Mesenchymal stem cell (in vitro differentiated cells and primary cell): ENCODE measurements at regions not wholly inside any gene's neighbourhood (a gene's known extent, or its start where the extent isn't known, plus 50 kb on each side); places are given as distances from the start of the nearest gene placed in this dataset.

Source experiments
- DNase-seq: peaks from one replicate; pipeline ENCODE4 v3.0.0-alpha.2; 2013
- H2AFZ ChIP-seq: one replicate; pipeline ENCODE4 v1.6.1; 2013; ENCODE audit warnings: low read depth, mild to moderate bottlenecking, control low read depth, inconsistent platforms, low read length, moderate library complexity
- H2AK5ac ChIP-seq: 2 replicates; pipeline ENCODE4 v1.6.1; 2013; ENCODE audit warnings: low read length, moderate library complexity, mild to moderate bottlenecking, inconsistent platforms; ENCODE audit not compliant: severe bottlenecking
- H2BK120ac ChIP-seq: one replicate; pipeline ENCODE4 v1.6.1; 2013; ENCODE audit warnings: low read depth, mild to moderate bottlenecking, inconsistent platforms, low read length, moderate library complexity
- H2BK12ac ChIP-seq, 2 experiments: one replicate each; pipeline ENCODE4 v1.6.1; 2013; ENCODE audit warnings: inconsistent platforms in 2 of 2, low read length in 2 of 2, mild to moderate bottlenecking in 2 of 2, moderate library complexity in 2 of 2, control low read depth in 1 of 2
- H2BK15ac ChIP-seq: one replicate; pipeline ENCODE4 v1.6.1; 2013; ENCODE audit warnings: mild to moderate bottlenecking, low read depth, inconsistent platforms; ENCODE audit not compliant: poor library complexity, severe bottlenecking
- H2BK5ac ChIP-seq: 2 replicates; pipeline ENCODE4 v1.6.1; 2013; ENCODE audit warnings: low read depth, mild to moderate bottlenecking, low read length, control low read depth, inconsistent platforms; ENCODE audit not compliant: poor library complexity, severe bottlenecking
- H3K14ac ChIP-seq, 2 experiments: one replicate each; pipeline ENCODE4 v1.6.1; 2013; ENCODE audit warnings: inconsistent platforms in 2 of 2, low read length in 2 of 2, control low read depth in 1 of 2, mild to moderate bottlenecking in 1 of 2, moderate library complexity in 1 of 2
- H3K18ac ChIP-seq, 2 experiments: one replicate each; pipeline ENCODE4 v1.6.1; 2013; ENCODE audit warnings: inconsistent platforms in 2 of 2, low read length in 2 of 2, control low read depth in 1 of 2, low read depth in 1 of 2, mild to moderate bottlenecking in 1 of 2
- H3K23ac ChIP-seq, 2 experiments: one replicate each; pipeline ENCODE4 v1.6.1; 2013; ENCODE audit warnings: inconsistent platforms in 2 of 2, low read length in 2 of 2, mild to moderate bottlenecking in 2 of 2, moderate library complexity in 2 of 2, control low read depth in 1 of 2
- H3K27ac ChIP-seq: 2 replicates; pipeline ENCODE4 v1.5.1; 2013; ENCODE audit warnings: mild to moderate bottlenecking, moderate library complexity, low read length, control low read depth, inconsistent platforms; ENCODE audit not compliant: poor library complexity, severe bottlenecking
- H3K27me3 ChIP-seq, 2 experiments: 2 replicates each; pipeline versions ENCODE4 v1.6.1 to v1.7.0; 2013; ENCODE audit warnings: low read length in 2 of 2, mild to moderate bottlenecking in 2 of 2, moderate library complexity in 2 of 2, control low read depth in 1 of 2, inconsistent platforms in 1 of 2; ENCODE audit not compliant: control insufficient read depth in 1 of 2, insufficient read depth in 1 of 2
- H3K36me3 ChIP-seq, 2 experiments: 2 replicates each; pipeline versions ENCODE4 v1.6.1 to v1.7.0; 2013; ENCODE audit warnings: low read length in 2 of 2, control low read depth in 1 of 2, inconsistent platforms in 1 of 2, low read depth in 1 of 2, mild to moderate bottlenecking in 1 of 2; ENCODE audit not compliant: insufficient read depth in 2 of 2, control insufficient read depth in 1 of 2
- H3K4ac ChIP-seq, 2 experiments: one replicate each; pipeline ENCODE4 v1.6.1; 2013; ENCODE audit warnings: inconsistent platforms in 2 of 2, low read length in 2 of 2, mild to moderate bottlenecking in 2 of 2, moderate library complexity in 2 of 2, control low read depth in 1 of 2, low read depth in 1 of 2
- H3K4me1 ChIP-seq: 2 replicates; pipeline ENCODE4 v1.6.1; 2013; ENCODE audit warnings: low read depth, low read length, control low read depth; ENCODE audit not compliant: control insufficient read depth, insufficient read depth
- H3K4me2 ChIP-seq: 2 replicates; pipeline ENCODE4 v1.6.1; 2013; ENCODE audit warnings: low read length, mild to moderate bottlenecking, inconsistent platforms; ENCODE audit not compliant: poor library complexity, severe bottlenecking
- H3K4me3 ChIP-seq, 2 experiments: 2 replicates each; pipeline versions ENCODE4 v1.5.1 to v1.7.0; 2013; ENCODE audit warnings: low read length in 2 of 2, mild to moderate bottlenecking in 2 of 2, control low read depth in 1 of 2, low read depth in 1 of 2; ENCODE audit not compliant: insufficient read depth in 1 of 2
- H3K79me1 ChIP-seq: replicated peaks from 2 replicates; pipeline ENCODE4 v1.6.1; 2013; ENCODE audit warnings: mild to moderate bottlenecking, control low read depth, low read length, inconsistent platforms; ENCODE audit not compliant: poor library complexity, severe bottlenecking
- H3K9ac ChIP-seq: 2 replicates; pipeline ENCODE4 v1.7.0; 2013; ENCODE audit warnings: mild to moderate bottlenecking, low read length, moderate library complexity
- H3K9me3 ChIP-seq: 2 replicates; pipeline ENCODE4 v1.7.0; 2013; ENCODE audit warnings: mild to moderate bottlenecking, low read length; ENCODE audit not compliant: control insufficient read depth
- H4K8ac ChIP-seq: one replicate; pipeline ENCODE4 v1.6.1; 2013; ENCODE audit warnings: inconsistent platforms, mild to moderate bottlenecking, low read length, moderate library complexity
- H4K91ac ChIP-seq: one replicate; pipeline ENCODE4 v1.6.1; 2013; ENCODE audit warnings: mild to moderate bottlenecking, low read length, inconsistent platforms
- WGBS: methylation state at CpG from one replicate; pipeline ENCODE4 v1.1.7; 2013; ENCODE audit warnings: mixed read lengths; 5-methylcytosine and 5-hydroxymethylcytosine counted together

GRCh38 chr11:96949464-96949863 lies 559.7 kb downstream of the JRKL start:
- Histone ChIP-seq H3K4me3 (no peak overlapping the region), H2BK12ac (no peak overlapping the region), H4K8ac (no peak overlapping the region), H3K27me3 (no peaks in the 10 kb centered on the region), H3K14ac (no peak overlapping the region), H3K36me3 (no peaks in the 10 kb centered on the region), H3K4ac (no peak overlapping the region), H3K23ac (no peak overlapping the region), H2AK5ac (no peak overlapping the region), H3K27ac (no peak overlapping the region), H3K18ac (no peak overlapping the region), H2BK5ac (no peak overlapping the region), H3K4me1 (no peaks in the 10 kb centered on the region), H2AFZ (no peak overlapping the region), H3K79me1 (no peaks in the 10 kb centered on the region), H2BK15ac (no peak overlapping the region), H3K4me2 (no peak overlapping the region), H3K9ac (no peak overlapping the region), H3K9me3 (no peaks in the 10 kb centered on the region), H2BK120ac (no peak overlapping the region), H4K91ac (no peak overlapping the region)
- no CpG with 5 or more reads among the region's 2 CpGs for WGBS
- DNase-seq = no peak

- H3K4ac ChIP-seq = no peak overlapping the region
- H2AFZ ChIP-seq = no peak overlapping the region
- H3K4me3 ChIP-seq = no peak overlapping the region
- no peak overlapping the region for H2BK12ac ChIP-seq
- H3K9me3 ChIP-seq = no peaks in the 10 kb centered on the region
- no peaks in the 10 kb centered on the region for H3K27me3 ChIP-seq
- no peak overlapping the region for H3K14ac ChIP-seq
- H3K9ac ChIP-seq = no peak overlapping the region
- no peak overlapping the region for H2AK5ac ChIP-seq
- H3K4me2 ChIP-seq = no peak overlapping the region
- no peak overlapping the region for H4K8ac ChIP-seq
- no peak overlapping the region for H3K18ac ChIP-seq
- DNase-seq = no peak
- H2BK5ac ChIP-seq = no peak overlapping the region
- H3K23ac ChIP-seq = no peak overlapping the region
- no peak overlapping the region for H3K27ac ChIP-seq
- H3K79me1 ChIP-seq = no peaks in the 10 kb centered on the region
- no peak overlapping the region for H2BK120ac ChIP-seq
- no peak overlapping the region for H4K91ac ChIP-seq
- H3K36me3 ChIP-seq = no peaks in the 10 kb centered on the region
- no peak overlapping the region for H2BK15ac ChIP-seq
- no peaks in the 10 kb centered on the region for H3K4me1 ChIP-seq
- WGBS = 89% methylated on average over 3 of the region's 4 CpGs
Observed at GRCh38 chr11:96954587-96955242, 564.9 kb downstream of the JRKL start.

GRCh38 chr11:96960476-96960875 lies 570.7 kb downstream of the JRKL start:
- Histone ChIP-seq H4K91ac (no peak overlapping the region), H2BK12ac (no peak overlapping the region), H2AFZ (no peak overlapping the region), H2BK5ac (no peak overlapping the region), H4K8ac (no peak overlapping the region), H3K23ac (no peak overlapping the region), H2BK120ac (no peak overlapping the region), H2AK5ac (no peak overlapping the region), H3K36me3 (no peaks in the 10 kb centered on the region), H3K4ac (no peak overlapping the region), H3K79me1 (no peaks in the 10 kb centered on the region), H3K27me3 (no peaks in the 10 kb centered on the region), H3K4me3 (no peak overlapping the region), H3K14ac (no peak overlapping the region), H3K9ac (no peak overlapping the region), H3K27ac (no peak overlapping the region), H3K18ac (no peak overlapping the region), H2BK15ac (no peak overlapping the region), H3K4me1 (no peaks in the 10 kb centered on the region), H3K4me2 (no peak overlapping the region), H3K9me3 (no peaks in the 10 kb centered on the region)
- no peak for DNase-seq
- 89% methylated on average over 1 of the region's 2 CpGs for WGBS

- WGBS = no CpG with 5 or more reads among the region's 1 CpG
- H3K4me1 ChIP-seq = no peaks in the 10 kb centered on the region
Observed at GRCh38 chr11:96960926-96961325, 571.1 kb downstream of the JRKL start.

More at GRCh38 chr11:96960926-96961325, 571.1 kb downstream of the JRKL start:
- H2BK120ac ChIP-seq = no peak overlapping the region
- H3K36me3 ChIP-seq = no peaks in the 10 kb centered on the region
- H4K91ac ChIP-seq = no peak overlapping the region
- no peak overlapping the region for H2AK5ac ChIP-seq
- no peak overlapping the region for H2BK5ac ChIP-seq
- no peak overlapping the region for H3K9ac ChIP-seq
- no peak overlapping the region for H3K23ac ChIP-seq
- no peak overlapping the region for H3K4me3 ChIP-seq
- H3K79me1 ChIP-seq = no peaks in the 10 kb centered on the region
- H3K27me3 ChIP-seq = no peaks in the 10 kb centered on the region
- no peak overlapping the region for H3K4me2 ChIP-seq
- H2BK12ac ChIP-seq = no peak overlapping the region
- H3K14ac ChIP-seq = no peak overlapping the region
- no peak overlapping the region for H3K18ac ChIP-seq
- H2BK15ac ChIP-seq = no peak overlapping the region
- H3K9me3 ChIP-seq = no peaks in the 10 kb centered on the region
- no peak overlapping the region for H2AFZ ChIP-seq
- no peak overlapping the region for H3K4ac ChIP-seq
- H3K27ac ChIP-seq = no peak overlapping the region
- H4K8ac ChIP-seq = no peak overlapping the region
- no peak for DNase-seq
